ENCODE measurements at regions not wholly inside any gene's neighbourhood (a gene's known extent, or its start where the extent isn't known, plus 50 kb on each side); places are given as distances from the start of the nearest gene placed in this dataset.

GRCh38 chr7:41164440-41164839, 538.5 kb downstream of the INHBA start:
- intact Hi-C loops (cut with DNase I) = no loop called here

GRCh38 chr7:41163991-41164390, 538.9 kb downstream of the INHBA start:
- no peak for DNase-seq
- no peaks in the 10 kb centered on the region for H3K27me3 ChIP-seq
- WGBS, 4 donors = 76 to 88% (median 81%) methylated on average over 3 of the region's 3 CpGs
- H3K9me3 ChIP-seq (replicated peaks in 1 of 3) = no peaks in the 10 kb centered on the region
- TF ChIP-seq CTCF (IDR thresholded peaks at IDR 0.05) (no peak), POLR2A (IDR thresholded peaks at IDR 0.05) (no peak)
- no peak overlapping the region for H3K4me3 ChIP-seq
- H3K4me1 ChIP-seq (replicated peaks in 1 of 2) = no peaks in the 10 kb centered on the region
- no peak overlapping the region for H3K27ac ChIP-seq
- intact Hi-C loops (cut with DNase I) = no loop called here
- H3K36me3 ChIP-seq (replicated peaks in 1 of 2) = no peaks in the 10 kb centered on the region

More at GRCh38 chr7:41164440-41164839, 538.5 kb downstream of the INHBA start:
- DNase-seq = no peak
- Histone ChIP-seq H3K36me3 (replicated peaks in 1 of 2) (no peaks in the 10 kb centered on the region), H3K27me3 (no peaks in the 10 kb centered on the region), H3K4me1 (replicated peaks in 1 of 2) (no peaks in the 10 kb centered on the region), H3K27ac (no peak overlapping the region), H3K9me3 (replicated peaks in 1 of 3) (no peaks in the 10 kb centered on the region), H3K4me3 (no peak overlapping the region)
- no peak for TF ChIP-seq POLR2A (IDR thresholded peaks at IDR 0.05)
- TF ChIP-seq CTCF (IDR thresholded peaks at IDR 0.05) = no peak
- 39 to 85% (median 66%) methylated on average over 2 of the region's 2 CpGs for WGBS, 4 donors

- intact Hi-C loops (cut with DNase I) = no loop called here
- Histone ChIP-seq H3K9me3 (replicated peaks in 1 of 3) (no peaks in the 10 kb centered on the region), H3K27ac (no peak overlapping the region), H3K36me3 (replicated peaks in 1 of 2) (no peaks in the 10 kb centered on the region), H3K27me3 (no peaks in the 10 kb centered on the region), H3K4me3 (no peak overlapping the region), H3K4me1 (replicated peaks in 1 of 2) (no peaks in the 10 kb centered on the region)
- TF ChIP-seq CTCF (IDR thresholded peaks at IDR 0.05) (no peak), POLR2A (IDR thresholded peaks at IDR 0.05) (no peak)
- DNase-seq = no peak
- WGBS, 4 donors = 63 to 73% (median 68%) methylated on average over 4 of the region's 4 CpGs
Measured at GRCh38 chr7:41162612-41163011, 540.3 kb downstream of the INHBA start.

- DNase-seq = no peak
- intact Hi-C loops (cut with DNase I) = no loop called here
- Histone ChIP-seq H3K4me1 (replicated peaks in 1 of 2) (no peaks in the 10 kb centered on the region), H3K27ac (no peak overlapping the region), H3K36me3 (replicated peaks in 1 of 2) (no peaks in the 10 kb centered on the region), H3K4me3 (no peak overlapping the region), H3K27me3 (no peaks in the 10 kb centered on the region), H3K9me3 (replicated peaks in 1 of 3) (no peaks in the 10 kb centered on the region)
- WGBS, 4 donors = 79 to 92% (median 81%) methylated on average over 4 of the region's 4 CpGs
- TF ChIP-seq POLR2A (IDR thresholded peaks at IDR 0.05) (no peak), CTCF (IDR thresholded peaks at IDR 0.05) (no peak)
Measured at GRCh38 chr7:41161041-41161587, 541.8 kb downstream of the INHBA start.
